Neural progenitor cell (in vitro differentiated cells): ENCODE measurements at regions not wholly inside any gene's neighbourhood (a gene's known extent, or its start where the extent isn't known, plus 50 kb on each side); places are given as distances from the start of the nearest gene placed in this dataset.

Experiments
- DNase-seq: peaks from one replicate; pipeline ENCODE4 v3.0.0-alpha.2; 2016; ENCODE audit warnings: low spot score
- H2AFZ ChIP-seq: fragments of 200-600 bp; sonication (generic); replicated peaks from 2 replicates; pipeline ENCODE4 v1.6.1; 2016; ENCODE audit warnings: antibody characterized with exemption
- H3F3A ChIP-seq: fragments of 200-600 bp; sonication (generic); 2 replicates; pipeline ENCODE4 v1.6.1; 2016; ENCODE audit warnings: antibody characterized with exemption, low read depth
- H3K27ac ChIP-seq: fragments of 200-600 bp; sonication (generic); 2 replicates; pipeline ENCODE4 v1.5.1; 2016; ENCODE audit warnings: mild to moderate bottlenecking
- H3K27me3 ChIP-seq: fragments of 200-600 bp; sonication (generic); 2 replicates; pipeline ENCODE4 v1.6.1; 2016; ENCODE audit warnings: mild to moderate bottlenecking, moderate library complexity
- H3K36me3 ChIP-seq: fragments of 200-600 bp; sonication (generic); 2 replicates; pipeline ENCODE4 v1.5.1; 2016
- H3K4me1 ChIP-seq: fragments of 200-600 bp; sonication (generic); 2 replicates; pipeline ENCODE4 v1.6.1; 2016; ENCODE audit warnings: mixed run types
- H3K4me2 ChIP-seq: fragments of 200-600 bp; sonication (generic); 2 replicates; pipeline ENCODE4 v1.6.1; 2016
- H3K4me3 ChIP-seq: fragments of 200-600 bp; sonication (generic); 2 replicates; pipeline ENCODE4 v1.5.1; 2016
- H3K79me2 ChIP-seq: fragments of 200-600 bp; sonication (generic); 2 replicates; pipeline ENCODE4 v1.6.1; 2016; ENCODE audit warnings: low read depth
- H3K9ac ChIP-seq: fragments of 200-600 bp; sonication (generic); 2 replicates; pipeline ENCODE4 v1.6.1; 2016
- H3K9me3 ChIP-seq: fragments of 200-600 bp; sonication (generic); 2 replicates; pipeline ENCODE4 v1.5.1; 2016; ENCODE audit warnings: low read depth
- H4K20me1 ChIP-seq: fragments of 200-600 bp; sonication (generic); 2 replicates; pipeline ENCODE4 v1.6.1; 2016; ENCODE audit warnings: low read depth
- H3K27ac Mint-ChIP-seq: 3 replicates; pipeline ENCODE4 v1.8.0; 2021; ENCODE audit warnings: mixed read lengths
- H3K27me3 Mint-ChIP-seq: 2 replicates; pipeline ENCODE4 v1.8.0; 2022; ENCODE audit warnings: low read depth, mild to moderate bottlenecking, inconsistent platforms, moderate library complexity, mixed read lengths; ENCODE audit not compliant: insufficient read depth
- H3K36me3 Mint-ChIP-seq: 3 replicates; pipeline ENCODE4 v1.8.0; 2021; ENCODE audit warnings: mixed read lengths
- H3K4me1 Mint-ChIP-seq: 3 replicates; pipeline ENCODE4 v1.8.0; 2021; ENCODE audit warnings: mixed read lengths
- H3K4me3 Mint-ChIP-seq: 3 replicates; pipeline ENCODE4 v1.8.0; 2021; ENCODE audit warnings: mild to moderate bottlenecking, moderate library complexity, mixed read lengths
- H3K9me3 Mint-ChIP-seq: 3 replicates; pipeline ENCODE4 v1.8.0; 2020; ENCODE audit warnings: mixed read lengths
- EZH2 ChIP-seq: fragments of 200-600 bp; sonication (generic); IDR thresholded peaks from 2 replicates; pipeline ENCODE4 v1.6.1; 2017; ENCODE audit warnings: antibody characterized with exemption, mild to moderate bottlenecking, moderate library complexity
- EZH2phosphoT487 ChIP-seq: fragments of 200-600 bp; sonication (generic); IDR thresholded peaks from 2 replicates; pipeline ENCODE4 v1.6.1; 2017; ENCODE audit warnings: antibody characterized with exemption
- TF ChIP-seq, protein P1 (sequence below): fragments of 200-600 bp; sonication (generic); IDR thresholded peaks from 2 replicates; pipeline ENCODE4 v1.5.1; 2017; ENCODE audit warnings: antibody characterized with exemption, mild to moderate bottlenecking

DNA sequence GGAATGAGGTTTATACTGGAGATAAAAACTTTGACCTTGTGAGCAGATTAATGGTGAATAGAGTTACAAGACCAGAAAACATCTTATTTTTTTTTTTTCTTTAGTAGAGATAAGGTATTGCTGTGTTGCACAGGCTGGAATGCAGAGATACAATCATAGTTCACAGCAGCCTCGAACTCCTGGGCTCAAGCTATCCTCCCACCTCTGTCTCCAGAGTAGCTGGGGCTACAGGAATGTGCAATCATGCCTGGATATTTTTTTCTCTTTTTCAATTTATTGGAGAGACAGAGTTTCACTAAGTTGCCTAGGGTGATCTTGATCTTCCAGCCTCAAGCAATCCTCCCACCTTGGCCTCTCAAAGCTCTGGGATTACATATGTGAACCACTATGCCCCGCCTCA, 2139.1 kb downstream of the PCDH9 start:
- H3K9me3 ChIP-seq = no peaks in the 10 kb centered on the region
- H3K27ac ChIP-seq = no peak overlapping the region
- no peak overlapping the region for H3K4me3 ChIP-seq
- H3K4me1 Mint-ChIP-seq = no peaks in the 10 kb centered on the region
- no peaks in the 10 kb centered on the region for H4K20me1 ChIP-seq
- H3K4me2 ChIP-seq = no peak overlapping the region
- H3K9me3 Mint-ChIP-seq = no peaks in the 10 kb centered on the region
- no peak overlapping the region for H2AFZ ChIP-seq
- H3K36me3 ChIP-seq = no peaks in the 10 kb centered on the region
- no peak overlapping the region for H3K4me3 Mint-ChIP-seq
- no peak overlapping the region for H3K9ac ChIP-seq
- no peaks in the 10 kb centered on the region for H3K27me3 Mint-ChIP-seq
- no peak for TF ChIP-seq EZH2phosphoT487
- no peak for TF ChIP-seq EZH2
- TF ChIP-seq, protein P1, sequence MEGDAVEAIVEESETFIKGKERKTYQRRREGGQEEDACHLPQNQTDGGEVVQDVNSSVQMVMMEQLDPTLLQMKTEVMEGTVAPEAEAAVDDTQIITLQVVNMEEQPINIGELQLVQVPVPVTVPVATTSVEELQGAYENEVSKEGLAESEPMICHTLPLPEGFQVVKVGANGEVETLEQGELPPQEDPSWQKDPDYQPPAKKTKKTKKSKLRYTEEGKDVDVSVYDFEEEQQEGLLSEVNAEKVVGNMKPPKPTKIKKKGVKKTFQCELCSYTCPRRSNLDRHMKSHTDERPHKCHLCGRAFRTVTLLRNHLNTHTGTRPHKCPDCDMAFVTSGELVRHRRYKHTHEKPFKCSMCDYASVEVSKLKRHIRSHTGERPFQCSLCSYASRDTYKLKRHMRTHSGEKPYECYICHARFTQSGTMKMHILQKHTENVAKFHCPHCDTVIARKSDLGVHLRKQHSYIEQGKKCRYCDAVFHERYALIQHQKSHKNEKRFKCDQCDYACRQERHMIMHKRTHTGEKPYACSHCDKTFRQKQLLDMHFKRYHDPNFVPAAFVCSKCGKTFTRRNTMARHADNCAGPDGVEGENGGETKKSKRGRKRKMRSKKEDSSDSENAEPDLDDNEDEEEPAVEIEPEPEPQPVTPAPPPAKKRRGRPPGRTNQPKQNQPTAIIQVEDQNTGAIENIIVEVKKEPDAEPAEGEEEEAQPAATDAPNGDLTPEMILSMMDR = no peak
- H3F3A ChIP-seq = no peaks in the 10 kb centered on the region
- no peak for DNase-seq
- no peak overlapping the region for H3K27ac Mint-ChIP-seq
- no peaks in the 10 kb centered on the region for H3K36me3 Mint-ChIP-seq
- no peaks in the 10 kb centered on the region for H3K4me1 ChIP-seq
- H3K79me2 ChIP-seq = no peaks in the 10 kb centered on the region
- no peaks in the 10 kb centered on the region for H3K27me3 ChIP-seq

DNA sequence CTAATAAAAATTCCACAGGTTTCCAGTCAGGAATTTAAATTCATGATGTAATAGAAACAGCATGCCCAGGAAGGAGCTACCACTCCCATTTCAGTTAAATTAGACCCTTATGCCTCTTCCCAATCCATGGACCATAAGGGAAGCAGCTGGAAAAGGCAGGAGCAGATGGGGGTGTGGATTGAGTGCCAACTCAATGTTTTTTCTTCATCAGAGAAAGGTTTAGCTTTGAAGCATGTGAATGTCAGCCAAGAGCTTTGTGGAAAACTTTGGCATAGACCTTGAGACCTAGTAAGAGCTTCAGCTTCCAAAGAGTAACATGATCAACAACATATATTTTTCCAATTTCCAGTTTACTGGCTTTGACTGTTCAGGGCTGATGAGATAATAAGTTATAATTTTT, 2139.9 kb downstream of the PCDH9 start:
- H3K4me1 ChIP-seq = no peaks in the 10 kb centered on the region
- no peaks in the 10 kb centered on the region for H3K27me3 ChIP-seq
- no peak overlapping the region for H3K27ac ChIP-seq
- H3K9me3 ChIP-seq = no peaks in the 10 kb centered on the region
- no peaks in the 10 kb centered on the region for H3F3A ChIP-seq
- H3K4me3 ChIP-seq = no peak overlapping the region
- Mint-ChIP-seq H3K4me3 (no peak overlapping the region), H3K9me3 (no peaks in the 10 kb centered on the region), H3K27me3 (no peaks in the 10 kb centered on the region), H3K4me1 (no peaks in the 10 kb centered on the region), H3K36me3 (no peaks in the 10 kb centered on the region), H3K27ac (no peak overlapping the region)
- H3K36me3 ChIP-seq = no peaks in the 10 kb centered on the region
- H4K20me1 ChIP-seq = no peaks in the 10 kb centered on the region
- no peak overlapping the region for H2AFZ ChIP-seq
- H3K9ac ChIP-seq = no peak overlapping the region
- TF ChIP-seq EZH2 (no peak), EZH2phosphoT487 (no peak)
- TF ChIP-seq, protein P1 = no peak
- DNase-seq = no peak
- no peaks in the 10 kb centered on the region for H3K79me2 ChIP-seq
- no peak overlapping the region for H3K4me2 ChIP-seq

DNA sequence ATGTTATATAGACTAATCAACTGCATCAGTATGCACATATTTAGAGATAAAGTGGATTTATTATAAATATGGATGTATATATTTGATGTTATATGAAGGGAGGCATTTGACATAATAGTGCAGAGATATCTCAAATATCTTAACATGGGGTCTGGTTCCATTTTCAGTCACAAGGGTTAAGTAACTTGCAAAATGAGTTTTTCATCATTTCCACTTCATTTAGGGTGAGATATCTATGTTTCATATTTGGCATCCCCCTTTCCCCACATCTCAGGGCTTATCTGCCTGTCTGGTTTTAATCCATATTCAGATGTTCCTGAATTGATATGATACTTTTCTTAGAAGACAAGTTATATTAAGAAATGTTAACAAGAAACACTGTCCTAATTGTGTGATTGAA, 2141.2 kb downstream of the PCDH9 start:
- H3K36me3 Mint-ChIP-seq = no peaks in the 10 kb centered on the region
- no peak for DNase-seq
- Histone ChIP-seq H2AFZ (no peak overlapping the region), H3K4me3 (no peak overlapping the region), H3K27ac (no peak overlapping the region), H3F3A (no peaks in the 10 kb centered on the region), H4K20me1 (no peaks in the 10 kb centered on the region), H3K4me2 (no peak overlapping the region), H3K9ac (no peak overlapping the region), H3K36me3 (no peaks in the 10 kb centered on the region), H3K27me3 (no peaks in the 10 kb centered on the region), H3K79me2 (no peaks in the 10 kb centered on the region), H3K4me1 (no peaks in the 10 kb centered on the region), H3K9me3 (no peaks in the 10 kb centered on the region)
- H3K4me3 Mint-ChIP-seq = no peak overlapping the region
- no peaks in the 10 kb centered on the region for H3K9me3 Mint-ChIP-seq
- H3K27me3 Mint-ChIP-seq = no peaks in the 10 kb centered on the region
- TF ChIP-seq, protein P1 = no peak
- no peak overlapping the region for H3K27ac Mint-ChIP-seq
- no peaks in the 10 kb centered on the region for H3K4me1 Mint-ChIP-seq

DNA sequence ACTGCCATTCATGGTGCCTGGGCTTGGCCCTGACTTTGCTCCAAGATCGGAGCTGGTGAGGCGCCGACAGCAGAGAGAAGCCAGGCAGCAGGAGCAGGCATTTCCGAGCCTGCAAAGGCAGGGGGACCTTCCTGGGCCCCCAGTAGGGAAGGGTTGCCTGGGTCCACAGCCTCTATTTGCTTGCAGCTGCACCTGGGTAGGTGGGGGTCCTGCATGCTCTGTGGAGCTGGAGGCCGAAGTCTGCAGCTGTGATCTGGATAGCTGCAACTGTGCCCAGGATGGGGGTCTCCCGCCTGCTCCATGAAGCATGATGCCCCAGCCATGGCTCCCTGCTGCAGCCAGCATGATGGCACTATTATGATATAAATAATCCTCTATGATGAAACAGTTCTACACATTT, 2144.2 kb downstream of the PCDH9 start:
- Mint-ChIP-seq H3K27ac (no peak overlapping the region), H3K4me3 (no peak overlapping the region), H3K9me3 (no peaks in the 10 kb centered on the region), H3K36me3 (no peaks in the 10 kb centered on the region), H3K27me3 (peaks cover 2% of the 10 kb centered on the region), H3K4me1 (no peaks in the 10 kb centered on the region)
- TF ChIP-seq, protein P1 = no peak
- TF ChIP-seq EZH2 (no peak), EZH2phosphoT487 (no peak)
- Histone ChIP-seq H3K4me2 (no peak overlapping the region), H3K79me2 (no peaks in the 10 kb centered on the region), H3K4me3 (no peak overlapping the region), H3K27me3 (no peaks in the 10 kb centered on the region), H4K20me1 (no peaks in the 10 kb centered on the region), H3K36me3 (no peaks in the 10 kb centered on the region), H3K9me3 (no peaks in the 10 kb centered on the region), H2AFZ (no peak overlapping the region), H3K9ac (no peak overlapping the region), H3K4me1 (no peaks in the 10 kb centered on the region), H3K27ac (no peak overlapping the region), H3F3A (no peaks in the 10 kb centered on the region)
- DNase-seq = no peak
